Trophoblast cell (in vitro differentiated cells and primary cell): ENCODE measurements at regions not wholly inside any gene's neighbourhood (a gene's known extent, or its start where the extent isn't known, plus 50 kb on each side); places are given as distances from the start of the nearest gene placed in this dataset.

Experiments
- DNase-seq, 2 donors: peaks; one replicate each; pipeline ENCODE4 v3.0.0-alpha.2; 2016
- H2AFZ ChIP-seq: 2 replicates; pipeline ENCODE4 v1.6.1; 2013; ENCODE audit warnings: low read length, moderate library complexity, mild to moderate bottlenecking; ENCODE audit not compliant: insufficient read depth, poor library complexity
- H2AK5ac ChIP-seq: 2 replicates; pipeline ENCODE4 v1.6.1; 2013; ENCODE audit warnings: mild to moderate bottlenecking, low read length
- H2BK120ac ChIP-seq: 2 replicates; pipeline ENCODE4 v1.6.1; 2013; ENCODE audit warnings: low read length, mild to moderate bottlenecking, moderate library complexity; ENCODE audit not compliant: insufficient read depth, poor library complexity
- H2BK12ac ChIP-seq: 2 replicates; pipeline ENCODE4 v1.6.1; 2013; ENCODE audit warnings: mild to moderate bottlenecking, low read length, moderate library complexity
- H2BK5ac ChIP-seq: 2 replicates; pipeline ENCODE4 v1.6.1; 2013; ENCODE audit warnings: low read length, low read depth, moderate library complexity, mild to moderate bottlenecking; ENCODE audit not compliant: poor library complexity
- H3K14ac ChIP-seq: 2 replicates; pipeline ENCODE4 v1.6.1; 2013; ENCODE audit warnings: mild to moderate bottlenecking, low read length
- H3K18ac ChIP-seq: 2 replicates; pipeline ENCODE4 v1.6.1; 2013; ENCODE audit warnings: mild to moderate bottlenecking, low read length
- H3K23ac ChIP-seq: 2 replicates; pipeline ENCODE4 v1.6.1; 2013; ENCODE audit warnings: low read length
- H3K27ac ChIP-seq: 2 replicates; pipeline ENCODE4 v1.5.1; 2013; ENCODE audit warnings: low read depth, mild to moderate bottlenecking, inconsistent platforms, low read length, moderate library complexity
- H3K27me3 ChIP-seq: 2 replicates; pipeline ENCODE4 v1.6.1; 2013; ENCODE audit warnings: inconsistent platforms, mild to moderate bottlenecking, low read length, moderate library complexity; ENCODE audit not compliant: insufficient read depth
- H3K36me3 ChIP-seq, 2 experiments: 1 replicate in 1 of 2; 2 replicates in 1 of 2; pipeline ENCODE4 v1.6.1; 2013; ENCODE audit warnings: low read length in 2 of 2, mild to moderate bottlenecking in 2 of 2, moderate library complexity in 1 of 2; ENCODE audit not compliant: insufficient read depth in 2 of 2, control insufficient read depth in 1 of 2
- H3K4ac ChIP-seq: 2 replicates; pipeline ENCODE4 v1.6.1; 2013; ENCODE audit warnings: low read depth, mild to moderate bottlenecking, low read length, moderate library complexity
- H3K4me1 ChIP-seq, 2 experiments: 1 replicate in 1 of 2; 2 replicates in 1 of 2; pipeline ENCODE4 v1.6.1; 2013; ENCODE audit warnings: low read length in 2 of 2, mild to moderate bottlenecking in 2 of 2, moderate library complexity in 1 of 2; ENCODE audit not compliant: insufficient read depth in 2 of 2, control insufficient read depth in 1 of 2
- H3K4me2 ChIP-seq: 2 replicates; pipeline ENCODE4 v1.6.1; 2013; ENCODE audit warnings: inconsistent platforms, mild to moderate bottlenecking, low read length, moderate library complexity
- H3K4me3 ChIP-seq: 2 replicates; pipeline ENCODE4 v1.5.1; 2013; ENCODE audit warnings: mild to moderate bottlenecking, low read depth, low read length, inconsistent platforms
- H3K79me1 ChIP-seq: one replicate; pipeline ENCODE4 v1.6.1; 2013; ENCODE audit warnings: low read length
- H3K79me2 ChIP-seq: 2 replicates; pipeline ENCODE4 v1.6.1; 2013; ENCODE audit warnings: low read length, mild to moderate bottlenecking; ENCODE audit not compliant: control insufficient read depth, insufficient read depth, poor library complexity
- H3K9ac ChIP-seq: 2 replicates; pipeline ENCODE4 v1.6.1; 2013; ENCODE audit warnings: mild to moderate bottlenecking, low read length
- H3K9me3 ChIP-seq: 2 replicates; pipeline ENCODE4 v1.6.1; 2013; ENCODE audit warnings: low read depth, mild to moderate bottlenecking, control low read depth, inconsistent platforms, low read length; ENCODE audit not compliant: insufficient read depth
- H4K12ac ChIP-seq: 2 replicates; pipeline ENCODE4 v1.6.1; 2013; ENCODE audit warnings: low read depth, mild to moderate bottlenecking, low read length, moderate library complexity
- H4K8ac ChIP-seq: 2 replicates; pipeline ENCODE4 v1.6.1; 2013; ENCODE audit warnings: low read depth, mild to moderate bottlenecking, low read length, moderate library complexity
- H4K91ac ChIP-seq: one replicate; pipeline ENCODE4 v1.6.1; 2013; ENCODE audit warnings: low read depth, mild to moderate bottlenecking, low read length, moderate library complexity
- WGBS: extraction: QIAGEN DNeasy Blood & Tissue Kit; methylation state at CpG from one replicate; pipeline ENCODE4 v1.1.7; 2013; ENCODE audit warnings: missing lambda C conversion rate; ENCODE audit not compliant: insufficient read length, insufficient coverage; ENCODE audit errors: extremely low coverage; 5-methylcytosine and 5-hydroxymethylcytosine counted together

DNA sequence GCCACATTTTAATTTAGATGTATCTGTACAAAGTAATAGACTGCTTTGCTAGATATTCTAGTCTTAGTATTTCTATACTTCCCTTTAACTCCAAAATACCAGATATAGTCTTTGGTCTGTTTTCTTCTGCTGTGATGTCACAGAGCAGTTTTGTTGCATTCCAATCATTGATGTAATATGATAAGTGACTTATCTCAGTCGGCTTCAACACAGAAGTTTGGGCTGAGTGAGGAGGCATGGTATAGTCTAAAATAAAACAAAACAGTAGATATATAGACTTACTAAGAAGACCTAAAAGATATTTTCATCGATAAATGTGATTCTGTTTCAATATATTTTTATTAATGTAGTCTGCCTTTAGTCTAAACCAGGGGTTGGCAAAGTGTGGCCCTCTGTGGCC lies 169.9 kb downstream of the DCK start:
- Histone ChIP-seq H3K27ac (no peak overlapping the region), H3K27me3 (no peaks in the 10 kb centered on the region), H3K18ac (no peak overlapping the region), H3K4me3 (no peak overlapping the region), H2AFZ (no peak overlapping the region), H3K23ac (no peak overlapping the region), H3K79me1 (no peaks in the 10 kb centered on the region), H2BK5ac (no peak overlapping the region), H4K91ac (no peak overlapping the region), H3K79me2 (no peaks in the 10 kb centered on the region), H2BK120ac (no peak overlapping the region), H3K14ac (no peak overlapping the region), H2BK12ac (no peak overlapping the region), H4K12ac (no peak overlapping the region), H4K8ac (no peak overlapping the region), H3K9me3 (no peaks in the 10 kb centered on the region), H3K4ac (no peak overlapping the region), H2AK5ac (no peak overlapping the region), H3K4me1 (peaks cover 0 to 2% of the 10 kb centered on the region in 2 experiments), H3K36me3 (no peaks in the 10 kb centered on the region), H3K9ac (no peak overlapping the region), H3K4me2 (no peak overlapping the region)
- WGBS: no CpG with 5 or more reads among the region's 2 CpGs
- peak; percentile 9 to 85 for DNase-seq

DNA sequence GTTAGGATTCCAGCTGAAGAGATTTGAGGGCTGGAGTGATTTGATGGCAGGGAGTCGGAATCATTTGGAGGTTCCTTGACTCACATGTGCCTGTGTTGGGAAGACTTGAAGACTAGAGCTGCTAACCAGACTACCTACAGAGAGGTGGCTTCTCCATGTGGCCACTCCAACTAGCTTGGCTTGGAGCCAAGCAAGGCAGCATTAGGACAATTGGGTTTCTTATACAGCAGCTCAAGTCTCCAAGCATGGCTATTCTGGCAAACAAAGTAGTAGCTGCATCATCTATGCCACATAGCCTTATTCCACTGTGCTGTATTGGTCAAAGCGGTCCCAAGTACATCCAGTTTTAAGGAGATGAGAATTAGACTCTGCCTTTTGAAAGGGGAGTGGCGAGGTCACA lies 171.7 kb upstream of the SLC4A4 start:
- H3K27me3 ChIP-seq: no peaks in the 10 kb centered on the region
- H2BK5ac ChIP-seq: no peak overlapping the region
- no peak overlapping the region for H4K8ac ChIP-seq
- H3K27ac ChIP-seq: no peak overlapping the region
- H3K18ac ChIP-seq: no peak overlapping the region
- H3K9ac ChIP-seq: peak overlapping the region; percentile 74
- no peak overlapping the region for H3K14ac ChIP-seq
- H3K4me2 ChIP-seq: no peak overlapping the region
- peaks cover 0 to 2% of the 10 kb centered on the region in 2 experiments for H3K4me1 ChIP-seq
- no peak overlapping the region for H2AFZ ChIP-seq
- H3K23ac ChIP-seq: peak overlapping the region; percentile 69
- no peak for DNase-seq
- no peak overlapping the region for H2BK120ac ChIP-seq
- H3K79me1 ChIP-seq: no peaks in the 10 kb centered on the region
- no peaks in the 10 kb centered on the region for H3K9me3 ChIP-seq
- no CpG with 5 or more reads among the region's 3 CpGs for WGBS
- no peak overlapping the region for H4K91ac ChIP-seq
- H2AK5ac ChIP-seq: no peak overlapping the region
- H2BK12ac ChIP-seq: no peak overlapping the region
- no peaks in the 10 kb centered on the region for H3K79me2 ChIP-seq
- no peak overlapping the region for H4K12ac ChIP-seq
- no peak overlapping the region for H3K4ac ChIP-seq
- no peak overlapping the region for H3K4me3 ChIP-seq
- H3K36me3 ChIP-seq: no peaks in the 10 kb centered on the region

DNA sequence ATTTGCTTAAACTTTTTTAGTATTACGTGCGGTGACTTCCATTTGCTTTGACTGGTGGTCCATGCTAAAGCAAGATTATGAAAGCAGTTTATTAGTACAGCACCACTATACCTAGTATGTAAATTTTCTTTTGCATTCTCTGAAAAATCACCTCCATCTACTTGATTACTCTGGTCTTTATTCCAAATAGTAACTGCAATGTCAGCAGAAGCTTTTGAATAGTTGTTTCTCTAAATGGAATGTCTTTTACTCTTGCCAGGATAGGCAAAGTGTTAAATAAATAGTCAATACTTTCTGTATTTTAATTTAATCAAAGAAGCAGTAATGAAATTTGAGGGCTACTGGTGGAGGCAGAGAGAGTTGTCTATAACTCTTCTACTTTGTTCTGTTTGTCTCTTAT lies 167.2 kb upstream of the SLC4A4 start:
- H2BK120ac ChIP-seq: no peak overlapping the region
- no peak overlapping the region for H4K91ac ChIP-seq
- H4K8ac ChIP-seq: no peak overlapping the region
- no peak overlapping the region for H2AFZ ChIP-seq
- H3K27ac ChIP-seq: no peak overlapping the region
- no peak overlapping the region for H3K23ac ChIP-seq
- no peak for DNase-seq
- H3K14ac ChIP-seq: no peak overlapping the region
- peaks cover 3% of the 10 kb centered on the region for H3K9me3 ChIP-seq
- no peak overlapping the region for H2BK5ac ChIP-seq
- H3K4me1 ChIP-seq: no peaks in the 10 kb centered on the region
- H2AK5ac ChIP-seq: no peak overlapping the region
- H3K4me2 ChIP-seq: no peak overlapping the region
- H3K4ac ChIP-seq: no peak overlapping the region
- no peak overlapping the region for H2BK12ac ChIP-seq
- H4K12ac ChIP-seq: no peak overlapping the region
- H3K4me3 ChIP-seq: no peak overlapping the region
- no CpG with 5 or more reads among the region's 2 CpGs for WGBS
- peaks cover 0 to 2% of the 10 kb centered on the region in 2 experiments for H3K36me3 ChIP-seq
- no peak overlapping the region for H3K18ac ChIP-seq
- H3K79me2 ChIP-seq: no peaks in the 10 kb centered on the region
- H3K79me1 ChIP-seq: no peaks in the 10 kb centered on the region
- no peaks in the 10 kb centered on the region for H3K27me3 ChIP-seq
- no peak overlapping the region for H3K9ac ChIP-seq

DNA sequence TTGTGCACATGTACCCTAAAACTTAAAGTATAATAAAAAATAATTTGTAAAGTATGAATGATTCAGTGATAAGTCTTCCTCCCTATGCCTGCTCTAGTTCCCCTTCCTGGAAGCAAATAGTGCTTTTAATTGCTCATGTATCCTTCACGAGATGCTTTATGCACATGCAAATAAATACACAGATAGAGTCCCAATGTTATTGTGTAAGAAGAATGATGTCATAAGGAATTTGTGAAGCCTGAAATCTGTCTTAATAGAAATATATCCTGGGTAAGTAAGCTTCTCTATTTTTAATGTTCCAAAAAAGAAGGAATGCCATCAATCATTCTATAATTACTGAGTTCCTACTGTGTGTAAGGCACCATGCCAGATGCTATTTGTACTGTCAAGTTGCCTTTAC lies 157.5 kb upstream of the SLC4A4 start:
- no peaks in the 10 kb centered on the region for H3K36me3 ChIP-seq
- WGBS: no CpG with 5 or more reads among the region's 1 CpG
- no peak overlapping the region for H3K18ac ChIP-seq
- H3K27me3 ChIP-seq: no peaks in the 10 kb centered on the region
- H2BK120ac ChIP-seq: no peak overlapping the region
- no peak overlapping the region for H3K4ac ChIP-seq
- H4K12ac ChIP-seq: no peak overlapping the region
- no peaks in the 10 kb centered on the region for H3K9me3 ChIP-seq
- no peak overlapping the region for H2BK12ac ChIP-seq
- no peak overlapping the region for H3K14ac ChIP-seq
- H3K23ac ChIP-seq: no peak overlapping the region
- H4K8ac ChIP-seq: no peak overlapping the region
- no peak overlapping the region for H3K9ac ChIP-seq
- H4K91ac ChIP-seq: no peak overlapping the region
- no peak overlapping the region for H2AFZ ChIP-seq
- no peak overlapping the region for H3K4me3 ChIP-seq
- no peak overlapping the region for H3K27ac ChIP-seq
- H2BK5ac ChIP-seq: no peak overlapping the region
- no peaks in the 10 kb centered on the region for H3K4me1 ChIP-seq
- H3K79me2 ChIP-seq: no peaks in the 10 kb centered on the region
- no peak overlapping the region for H2AK5ac ChIP-seq
- H3K4me2 ChIP-seq: no peak overlapping the region
- DNase-seq: no peak
- no peaks in the 10 kb centered on the region for H3K79me1 ChIP-seq
